HG03432 (cell line): ENCODE measurements at regions not wholly inside any gene's neighbourhood (a gene's known extent, or its start where the extent isn't known, plus 50 kb on each side); places are given as distances from the start of the nearest gene placed in this dataset.

Source experiments
- ATAC-seq: cut with Tn5 transposase; IDR thresholded peaks from one replicate; pipeline ENCODE4 v1.9.1; 2021; ENCODE audit warnings: mild to moderate bottlenecking, moderate library complexity; ENCODE audit not compliant: unreplicated experiment

DNA sequence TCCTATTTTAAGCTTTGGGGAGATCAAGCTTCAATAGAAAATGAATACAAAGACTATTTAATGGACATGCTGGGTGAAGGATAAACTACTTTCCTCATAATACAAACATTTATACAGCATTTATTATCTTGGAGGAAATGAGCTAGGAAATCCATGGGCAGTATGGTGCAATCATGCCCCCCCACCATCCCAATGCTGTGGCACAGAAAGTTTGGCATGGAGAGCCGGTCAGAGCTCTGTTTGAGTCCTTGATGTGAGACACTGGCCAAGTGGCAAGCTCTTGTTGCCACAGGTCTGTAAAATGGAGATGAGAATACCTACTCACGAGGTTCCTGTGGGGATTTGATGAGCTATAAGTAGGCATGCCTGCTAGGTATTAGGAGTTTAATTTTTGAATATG is 120.6 kb downstream of the MAB21L3 start:
- ATAC-seq: no peak

GRCh38 chr1:116232989-116233514 is 121.9 kb downstream of the MAB21L3 start:
- ATAC-seq: no peak

GRCh38 chr1:116234429-116234828 is 123.2 kb downstream of the MAB21L3 start:
- ATAC-seq: no peak

GRCh38 chr1:116239916-116240315 is 128.7 kb downstream of the MAB21L3 start:
- ATAC-seq: no peak

GRCh38 chr1:116242741-116243140 is 130.3 kb upstream of the ATP1A1 start:
- no peak for ATAC-seq

- ATAC-seq: no peak
These were observed 129.6 kb upstream of the ATP1A1 start for GRCh38 chr1:116243333-116244054.

- ATAC-seq: no peak
These were observed 126.9 kb upstream of the ATP1A1 start for GRCh38 chr1:116246174-116246573.

- no peak for ATAC-seq
These were observed 120.8 kb upstream of the ATP1A1 start for GRCh38 chr1:116252271-116252670.

GRCh38 chr1:116252785-116253184 is 120.3 kb upstream of the ATP1A1 start:
- no peak for ATAC-seq

DNA sequence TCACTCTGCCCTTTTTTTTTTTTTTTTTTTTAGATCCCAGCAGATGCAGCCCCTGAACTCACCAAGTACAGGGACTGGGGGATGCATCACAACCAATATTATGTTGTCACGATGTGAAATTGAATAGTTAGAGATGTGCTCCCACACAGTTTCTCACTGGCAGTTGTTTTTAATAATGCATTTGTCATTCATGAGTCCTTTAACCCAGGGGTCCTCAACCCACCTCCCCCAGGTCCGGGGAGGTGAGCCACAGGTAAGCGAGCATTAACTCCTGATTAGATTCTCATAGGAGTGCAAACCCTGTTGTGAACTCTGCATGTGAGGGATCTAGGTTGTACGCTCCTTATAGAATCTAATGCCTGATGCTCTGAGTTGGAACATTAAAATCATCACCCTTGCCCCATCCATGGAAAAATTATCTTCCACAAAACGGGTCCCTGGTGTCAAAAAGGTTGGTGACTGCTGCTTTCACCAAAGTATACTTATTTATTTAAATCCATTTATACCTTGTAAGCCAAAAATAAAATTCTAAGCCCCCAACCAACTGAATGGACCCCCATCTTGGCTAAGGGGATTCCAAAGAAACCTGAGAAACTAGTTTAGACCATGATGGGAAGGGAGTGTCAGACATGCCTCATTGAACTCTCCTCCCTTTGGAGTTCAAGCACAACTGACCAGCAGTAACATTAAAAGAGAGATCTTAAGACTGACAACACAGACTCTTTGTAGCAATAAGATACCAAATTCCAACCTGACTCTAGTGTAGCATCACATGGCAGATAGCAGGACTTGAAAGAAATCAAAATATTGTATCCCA is 119.3 kb upstream of the ATP1A1 start:
- ATAC-seq: no peak

DNA sequence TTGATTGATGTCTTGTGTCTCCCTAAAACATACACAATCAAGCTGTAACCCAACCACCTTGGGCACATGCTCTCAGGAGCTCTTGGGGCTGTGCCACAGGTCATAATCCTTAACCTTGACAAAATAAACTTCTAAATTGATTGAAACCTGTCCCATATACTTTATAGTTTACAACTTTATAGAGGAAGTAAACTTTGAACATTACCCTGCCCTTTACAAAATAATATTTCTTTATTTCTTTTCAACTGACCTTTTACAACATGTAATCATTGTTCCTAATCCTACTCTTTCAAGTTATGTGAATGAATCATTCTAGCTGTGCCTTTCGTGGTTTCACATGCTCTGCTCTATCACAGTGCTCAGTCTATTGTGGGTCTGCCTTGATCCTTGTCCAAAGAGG is 118.3 kb upstream of the ATP1A1 start:
- ATAC-seq: no peak

- no peak for ATAC-seq
These were observed 117.4 kb upstream of the ATP1A1 start for GRCh38 chr1:116255486-116256285.

GRCh38 chr1:116256286-116256649 is 116.8 kb upstream of the ATP1A1 start:
- no peak for ATAC-seq

GRCh38 chr1:116256875-116257274 is 116.2 kb upstream of the ATP1A1 start:
- no peak for ATAC-seq

- ATAC-seq: peak; percentile 68
These were observed 115.7 kb upstream of the ATP1A1 start for GRCh38 chr1:116257341-116257767.

GRCh38 chr1:116257836-116258235 is 115.2 kb upstream of the ATP1A1 start:
- ATAC-seq: no peak

- no peak for ATAC-seq
These were observed 114.2 kb upstream of the ATP1A1 start for GRCh38 chr1:116258668-116259419.

GRCh38 chr1:116259663-116260062 is 113.4 kb upstream of the ATP1A1 start:
- no peak for ATAC-seq

GRCh38 chr1:116260115-116260514 is 112.9 kb upstream of the ATP1A1 start:
- ATAC-seq: no peak

DNA sequence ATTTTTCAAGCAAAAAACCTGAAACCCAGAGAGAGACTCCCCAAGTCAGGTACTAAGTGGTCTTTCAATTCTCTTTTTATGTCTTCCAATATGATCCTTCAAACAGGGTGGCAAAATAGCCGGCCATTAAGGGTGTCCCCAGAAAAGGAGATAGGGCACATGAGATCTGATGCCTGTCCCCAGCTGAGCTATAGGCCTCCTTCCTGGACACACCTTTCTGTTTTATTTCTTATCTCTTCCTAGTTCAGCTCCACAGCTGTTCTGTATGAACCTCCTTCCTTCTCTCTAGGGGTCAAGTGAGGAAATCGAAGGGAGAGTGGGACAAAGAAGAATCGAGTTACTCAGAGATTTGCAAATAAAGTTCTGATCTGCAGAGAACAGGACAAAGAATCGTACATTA is 112.4 kb upstream of the ATP1A1 start:
- no peak for ATAC-seq

GRCh38 chr1:116261227-116261626 is 111.8 kb upstream of the ATP1A1 start:
- no peak for ATAC-seq
